OCI-LY1 (cell line): ENCODE measurements at regions not wholly inside any gene's neighbourhood (a gene's known extent, or its start where the extent isn't known, plus 50 kb on each side); places are given as distances from the start of the nearest gene placed in this dataset.
"Not testable (repeated sequence)": the region's sequence is repeated elsewhere in the genome, so short reads cannot be mapped to it uniquely, and the experiment has no call there.

Experiments
- H2AFZ ChIP-seq: fragments of 200-600 bp; sonication (generic), shearing (Covaris generic); 2 replicates; pipeline ENCODE4 v1.6.0; 2014; ENCODE audit warnings: antibody characterized with exemption, mild to moderate bottlenecking, low read length
- H3F3A ChIP-seq: fragments of 200-600 bp; sonication (generic), shearing (Covaris generic); 2 replicates; pipeline ENCODE4 v1.6.0; 2014; ENCODE audit warnings: mild to moderate bottlenecking, antibody characterized with exemption, low read length, moderate library complexity; ENCODE audit not compliant: insufficient read depth
- H3K27ac ChIP-seq: fragments of 200-600 bp; sonication (generic); 2 replicates; pipeline ENCODE4 v1.5.1; 2014; ENCODE audit warnings: low read length, mixed run types, mild to moderate bottlenecking, low read depth; ENCODE audit not compliant: poor library complexity, severe bottlenecking
- H3K27me3 ChIP-seq: fragments of 200-600 bp; sonication (generic); 2 replicates; pipeline ENCODE4 v1.6.0; 2014; ENCODE audit warnings: antibody characterized with exemption, mild to moderate bottlenecking, low read length, moderate library complexity; ENCODE audit not compliant: insufficient read depth
- H3K36me3 ChIP-seq: fragments of 200-600 bp; sonication (generic); 2 replicates; pipeline ENCODE4 v1.6.1; 2014; ENCODE audit warnings: mild to moderate bottlenecking, antibody characterized with exemption, low read length, moderate library complexity, mixed read lengths; ENCODE audit not compliant: insufficient read depth
- H3K4me1 ChIP-seq: fragments of 200-600 bp; sonication (generic); 2 replicates; pipeline ENCODE4 v1.5.1; 2014; ENCODE audit warnings: mild to moderate bottlenecking, low read length, moderate library complexity; ENCODE audit not compliant: insufficient read depth, severe bottlenecking
- H3K4me2 ChIP-seq: fragments of 200-600 bp; sonication (generic), shearing (Covaris generic); 2 replicates; pipeline ENCODE4 v1.6.1; 2014; ENCODE audit warnings: low read length
- H3K4me3 ChIP-seq: fragments of 200-600 bp; sonication (generic); 2 replicates; pipeline ENCODE4 v1.5.1; 2014; ENCODE audit warnings: low read length, low read depth, mild to moderate bottlenecking, mixed read lengths; ENCODE audit not compliant: poor library complexity, severe bottlenecking
- H3K79me2 ChIP-seq: fragments of 200-600 bp; shearing (Covaris generic); 2 replicates; pipeline ENCODE4 v1.6.1; 2016; ENCODE audit warnings: mixed run types, low read length, mixed read lengths; ENCODE audit not compliant: insufficient read depth
- H3K9ac ChIP-seq: fragments of 200-600 bp; sonication (generic), shearing (Covaris generic); 2 replicates; pipeline ENCODE4 v1.6.1; 2014; ENCODE audit warnings: mild to moderate bottlenecking, low read length, mixed read lengths
- H3K9me2 ChIP-seq: fragments of 200-600 bp; sonication (generic), shearing (Covaris generic); 2 replicates; pipeline ENCODE4 v1.6.1; 2014; ENCODE audit warnings: low read depth, mild to moderate bottlenecking, low read length, mixed read lengths
- H3K9me3 ChIP-seq: fragments of 200-600 bp; shearing (Covaris generic); 2 replicates; pipeline ENCODE4 v1.6.1; 2014; ENCODE audit warnings: low read length, mixed read lengths
- H4K20me1 ChIP-seq: fragments of 200-600 bp; sonication (generic), shearing (Covaris generic); 2 replicates; pipeline ENCODE4 v1.6.0; 2016; ENCODE audit warnings: mild to moderate bottlenecking, low read length; ENCODE audit not compliant: insufficient read depth
- EZH2 ChIP-seq: fragments of 200-600 bp; sonication (generic), shearing (Covaris generic); IDR thresholded peaks from 2 replicates; pipeline ENCODE4 v1.8.0; 2017; ENCODE audit warnings: borderline replicate concordance, mixed run types, mild to moderate bottlenecking, antibody characterized with exemption, low read length, moderate library complexity, mixed read lengths
- TF ChIP-seq, protein P1 (sequence below): fragments of 200-600 bp; sonication (generic), shearing (Covaris generic); IDR thresholded peaks from 2 replicates; pipeline ENCODE4 v1.5.1; 2017; ENCODE audit warnings: mild to moderate bottlenecking, antibody characterized with exemption, low read length, moderate library complexity, mixed read lengths

DNA sequence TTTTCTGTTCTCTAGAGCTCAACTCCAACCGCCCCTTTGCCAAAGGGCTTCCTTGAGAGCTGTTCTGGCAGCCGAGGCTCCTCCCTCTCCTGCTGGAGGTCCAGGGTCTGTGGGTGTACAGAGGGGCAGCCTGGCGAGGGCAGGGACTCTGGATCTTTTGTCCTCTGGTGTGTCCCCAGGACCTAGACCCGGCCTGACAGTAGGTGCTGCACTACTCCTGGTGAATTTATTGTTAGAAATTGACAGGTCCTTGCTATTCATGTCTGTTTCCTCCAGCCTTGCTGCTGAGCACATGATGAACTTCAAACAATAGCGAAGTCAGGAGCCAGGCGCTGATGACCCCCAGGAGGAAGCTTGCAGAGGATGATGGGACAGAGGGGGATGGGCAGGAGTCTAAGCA lies 234.7 kb upstream of the SULF2 start:
- Histone ChIP-seq H3K27me3 (no peaks in the 10 kb centered on the region), H3K27ac (no peak overlapping the region), H3K4me2 (no peak overlapping the region), H3K4me3 (no peak overlapping the region), H3K79me2 (no peaks in the 10 kb centered on the region), H2AFZ (no peak overlapping the region), H3K9me3 (no peaks in the 10 kb centered on the region), H3F3A (no peaks in the 10 kb centered on the region), H3K36me3 (no peaks in the 10 kb centered on the region), H3K4me1 (no peaks in the 10 kb centered on the region), H4K20me1 (no peaks in the 10 kb centered on the region), H3K9ac (no peak overlapping the region), H3K9me2 (no peaks in the 10 kb centered on the region)
- TF ChIP-seq EZH2 = no peak
- TF ChIP-seq, protein P1, sequence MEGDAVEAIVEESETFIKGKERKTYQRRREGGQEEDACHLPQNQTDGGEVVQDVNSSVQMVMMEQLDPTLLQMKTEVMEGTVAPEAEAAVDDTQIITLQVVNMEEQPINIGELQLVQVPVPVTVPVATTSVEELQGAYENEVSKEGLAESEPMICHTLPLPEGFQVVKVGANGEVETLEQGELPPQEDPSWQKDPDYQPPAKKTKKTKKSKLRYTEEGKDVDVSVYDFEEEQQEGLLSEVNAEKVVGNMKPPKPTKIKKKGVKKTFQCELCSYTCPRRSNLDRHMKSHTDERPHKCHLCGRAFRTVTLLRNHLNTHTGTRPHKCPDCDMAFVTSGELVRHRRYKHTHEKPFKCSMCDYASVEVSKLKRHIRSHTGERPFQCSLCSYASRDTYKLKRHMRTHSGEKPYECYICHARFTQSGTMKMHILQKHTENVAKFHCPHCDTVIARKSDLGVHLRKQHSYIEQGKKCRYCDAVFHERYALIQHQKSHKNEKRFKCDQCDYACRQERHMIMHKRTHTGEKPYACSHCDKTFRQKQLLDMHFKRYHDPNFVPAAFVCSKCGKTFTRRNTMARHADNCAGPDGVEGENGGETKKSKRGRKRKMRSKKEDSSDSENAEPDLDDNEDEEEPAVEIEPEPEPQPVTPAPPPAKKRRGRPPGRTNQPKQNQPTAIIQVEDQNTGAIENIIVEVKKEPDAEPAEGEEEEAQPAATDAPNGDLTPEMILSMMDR = no peak

DNA sequence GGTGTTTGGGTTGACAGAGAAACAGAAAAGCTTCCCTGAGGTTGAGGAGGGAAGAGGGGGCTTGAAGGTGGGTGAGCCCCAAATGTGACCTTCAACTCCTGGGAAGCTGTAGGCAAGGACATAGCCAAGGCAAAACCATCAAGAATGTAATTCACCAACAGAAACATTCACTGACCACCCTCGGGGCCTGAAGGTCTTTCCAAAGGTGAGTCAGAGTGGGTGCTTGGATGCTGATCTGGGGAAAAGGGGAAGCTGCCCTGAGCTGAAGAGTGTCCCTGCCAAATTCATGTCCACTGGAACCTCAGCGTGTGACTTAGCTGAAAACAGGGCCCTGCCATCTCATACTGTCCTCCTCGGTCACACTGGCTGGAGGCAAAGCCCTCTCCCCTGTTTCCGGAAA lies 234.2 kb upstream of the SULF2 start:
- Histone ChIP-seq H4K20me1 (no peaks in the 10 kb centered on the region), H3K4me3 (no peak overlapping the region), H3K9me2 (no peaks in the 10 kb centered on the region), H3K27ac (no peak overlapping the region), H3K79me2 (no peaks in the 10 kb centered on the region), H2AFZ (no peak overlapping the region), H3K27me3 (no peaks in the 10 kb centered on the region), H3K4me1 (no peaks in the 10 kb centered on the region), H3K9me3 (no peaks in the 10 kb centered on the region), H3K9ac (no peak overlapping the region), H3F3A (no peaks in the 10 kb centered on the region), H3K4me2 (no peak overlapping the region), H3K36me3 (no peaks in the 10 kb centered on the region)
- no peak for TF ChIP-seq EZH2
- TF ChIP-seq, protein P1 = no peak

DNA sequence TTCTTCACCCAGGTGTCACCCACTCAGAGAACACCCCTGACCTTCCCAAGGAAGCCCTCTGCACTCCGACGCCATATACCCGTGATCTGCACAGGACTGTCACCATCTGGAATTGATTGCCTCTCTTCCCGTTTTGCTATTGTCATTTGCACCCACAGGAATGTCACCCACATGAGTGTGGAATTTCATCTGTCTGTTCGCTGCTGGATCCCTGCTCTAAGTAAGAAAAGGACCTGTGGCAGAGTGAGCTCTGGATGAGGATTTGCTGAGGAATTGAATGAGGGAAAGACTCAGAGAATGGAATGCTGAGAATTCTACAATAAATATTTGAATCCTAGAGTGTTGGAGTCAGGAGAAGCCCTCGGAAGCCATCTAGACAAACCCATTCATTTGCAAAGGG lies 233.6 kb upstream of the SULF2 start:
- not testable (repeated sequence) for H3K9ac ChIP-seq, H3K79me2 ChIP-seq, H4K20me1 ChIP-seq, H3K9me3 ChIP-seq, H3K4me1 ChIP-seq, H3K27ac ChIP-seq, H3K4me3 ChIP-seq, H3K27me3 ChIP-seq, H3K9me2 ChIP-seq, H2AFZ ChIP-seq, H3F3A ChIP-seq, H3K36me3 ChIP-seq, H3K4me2 ChIP-seq

DNA sequence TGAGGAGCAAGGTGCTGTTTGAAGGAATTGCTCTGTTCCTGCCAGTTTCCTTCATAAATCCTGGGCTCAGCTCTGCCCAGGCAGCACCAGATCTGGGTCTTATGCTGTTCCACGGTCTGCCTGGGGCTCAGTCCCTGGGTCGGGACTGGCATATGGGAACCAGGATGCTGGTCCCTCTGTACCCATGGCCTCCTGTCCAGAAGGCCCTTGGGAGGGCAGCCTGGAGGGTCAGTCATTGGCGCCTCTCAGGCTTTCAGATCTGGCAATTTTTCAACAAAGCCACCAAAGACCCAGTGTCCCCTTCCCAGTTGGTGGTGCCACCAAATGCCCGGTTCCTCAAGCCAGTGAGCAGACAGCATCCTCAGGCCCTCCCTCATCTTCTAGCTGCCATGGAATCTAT lies 232.7 kb upstream of the SULF2 start:
- no peak overlapping the region for H3K27ac ChIP-seq
- H3K4me3 ChIP-seq = no peak overlapping the region
- H3K9ac ChIP-seq = no peak overlapping the region
- no peaks in the 10 kb centered on the region for H3K9me3 ChIP-seq
- no peak overlapping the region for H3K4me2 ChIP-seq
- no peak for TF ChIP-seq EZH2
- TF ChIP-seq, protein P1 = no peak
- H2AFZ ChIP-seq = no peak overlapping the region
- H3K36me3 ChIP-seq = no peaks in the 10 kb centered on the region
- H3K27me3 ChIP-seq = no peaks in the 10 kb centered on the region
- no peaks in the 10 kb centered on the region for H3K4me1 ChIP-seq
- H3K9me2 ChIP-seq = no peaks in the 10 kb centered on the region
- H3K79me2 ChIP-seq = no peaks in the 10 kb centered on the region
- no peaks in the 10 kb centered on the region for H3F3A ChIP-seq
- no peaks in the 10 kb centered on the region for H4K20me1 ChIP-seq
